Mesenchymal stem cell (in vitro differentiated cells and primary cell): ENCODE measurements at regions not wholly inside any gene's neighbourhood (a gene's known extent, or its start where the extent isn't known, plus 50 kb on each side); places are given as distances from the start of the nearest gene placed in this dataset.
A peak's percentile ranks its signal among the peaks of the same experiment; 100 is the strongest.

Experiments
- DNase-seq: peaks from one replicate; pipeline ENCODE4 v3.0.0-alpha.2; 2013
- H2AFZ ChIP-seq: one replicate; pipeline ENCODE4 v1.6.1; 2013; ENCODE audit warnings: low read depth, mild to moderate bottlenecking, control low read depth, inconsistent platforms, low read length, moderate library complexity
- H2AK5ac ChIP-seq: 2 replicates; pipeline ENCODE4 v1.6.1; 2013; ENCODE audit warnings: low read length, moderate library complexity, mild to moderate bottlenecking, inconsistent platforms; ENCODE audit not compliant: severe bottlenecking
- H2BK120ac ChIP-seq: one replicate; pipeline ENCODE4 v1.6.1; 2013; ENCODE audit warnings: low read depth, mild to moderate bottlenecking, inconsistent platforms, low read length, moderate library complexity
- H2BK12ac ChIP-seq, 2 experiments: one replicate each; pipeline ENCODE4 v1.6.1; 2013; ENCODE audit warnings: inconsistent platforms in 2 of 2, low read length in 2 of 2, mild to moderate bottlenecking in 2 of 2, moderate library complexity in 2 of 2, control low read depth in 1 of 2
- H2BK15ac ChIP-seq: one replicate; pipeline ENCODE4 v1.6.1; 2013; ENCODE audit warnings: mild to moderate bottlenecking, low read depth, inconsistent platforms; ENCODE audit not compliant: poor library complexity, severe bottlenecking
- H2BK5ac ChIP-seq: 2 replicates; pipeline ENCODE4 v1.6.1; 2013; ENCODE audit warnings: low read depth, mild to moderate bottlenecking, low read length, control low read depth, inconsistent platforms; ENCODE audit not compliant: poor library complexity, severe bottlenecking
- H3K14ac ChIP-seq, 2 experiments: one replicate each; pipeline ENCODE4 v1.6.1; 2013; ENCODE audit warnings: inconsistent platforms in 2 of 2, low read length in 2 of 2, control low read depth in 1 of 2, mild to moderate bottlenecking in 1 of 2, moderate library complexity in 1 of 2
- H3K18ac ChIP-seq, 2 experiments: one replicate each; pipeline ENCODE4 v1.6.1; 2013; ENCODE audit warnings: inconsistent platforms in 2 of 2, low read length in 2 of 2, control low read depth in 1 of 2, low read depth in 1 of 2, mild to moderate bottlenecking in 1 of 2
- H3K23ac ChIP-seq, 2 experiments: one replicate each; pipeline ENCODE4 v1.6.1; 2013; ENCODE audit warnings: inconsistent platforms in 2 of 2, low read length in 2 of 2, mild to moderate bottlenecking in 2 of 2, moderate library complexity in 2 of 2, control low read depth in 1 of 2
- H3K27ac ChIP-seq: 2 replicates; pipeline ENCODE4 v1.5.1; 2013; ENCODE audit warnings: mild to moderate bottlenecking, moderate library complexity, low read length, control low read depth, inconsistent platforms; ENCODE audit not compliant: poor library complexity, severe bottlenecking
- H3K27me3 ChIP-seq, 2 experiments: 2 replicates each; pipeline versions ENCODE4 v1.6.1 to v1.7.0; 2013; ENCODE audit warnings: low read length in 2 of 2, mild to moderate bottlenecking in 2 of 2, moderate library complexity in 2 of 2, control low read depth in 1 of 2, inconsistent platforms in 1 of 2; ENCODE audit not compliant: control insufficient read depth in 1 of 2, insufficient read depth in 1 of 2
- H3K36me3 ChIP-seq, 2 experiments: 2 replicates each; pipeline versions ENCODE4 v1.6.1 to v1.7.0; 2013; ENCODE audit warnings: low read length in 2 of 2, control low read depth in 1 of 2, inconsistent platforms in 1 of 2, low read depth in 1 of 2, mild to moderate bottlenecking in 1 of 2; ENCODE audit not compliant: insufficient read depth in 2 of 2, control insufficient read depth in 1 of 2
- H3K4ac ChIP-seq, 2 experiments: one replicate each; pipeline ENCODE4 v1.6.1; 2013; ENCODE audit warnings: inconsistent platforms in 2 of 2, low read length in 2 of 2, mild to moderate bottlenecking in 2 of 2, moderate library complexity in 2 of 2, control low read depth in 1 of 2, low read depth in 1 of 2
- H3K4me1 ChIP-seq: 2 replicates; pipeline ENCODE4 v1.6.1; 2013; ENCODE audit warnings: low read depth, low read length, control low read depth; ENCODE audit not compliant: control insufficient read depth, insufficient read depth
- H3K4me2 ChIP-seq: 2 replicates; pipeline ENCODE4 v1.6.1; 2013; ENCODE audit warnings: low read length, mild to moderate bottlenecking, inconsistent platforms; ENCODE audit not compliant: poor library complexity, severe bottlenecking
- H3K4me3 ChIP-seq, 2 experiments: 2 replicates each; pipeline versions ENCODE4 v1.5.1 to v1.7.0; 2013; ENCODE audit warnings: low read length in 2 of 2, mild to moderate bottlenecking in 2 of 2, control low read depth in 1 of 2, low read depth in 1 of 2; ENCODE audit not compliant: insufficient read depth in 1 of 2
- H3K79me1 ChIP-seq: replicated peaks from 2 replicates; pipeline ENCODE4 v1.6.1; 2013; ENCODE audit warnings: mild to moderate bottlenecking, control low read depth, low read length, inconsistent platforms; ENCODE audit not compliant: poor library complexity, severe bottlenecking
- H3K9ac ChIP-seq: 2 replicates; pipeline ENCODE4 v1.7.0; 2013; ENCODE audit warnings: mild to moderate bottlenecking, low read length, moderate library complexity
- H3K9me3 ChIP-seq: 2 replicates; pipeline ENCODE4 v1.7.0; 2013; ENCODE audit warnings: mild to moderate bottlenecking, low read length; ENCODE audit not compliant: control insufficient read depth
- H4K8ac ChIP-seq: one replicate; pipeline ENCODE4 v1.6.1; 2013; ENCODE audit warnings: inconsistent platforms, mild to moderate bottlenecking, low read length, moderate library complexity
- H4K91ac ChIP-seq: one replicate; pipeline ENCODE4 v1.6.1; 2013; ENCODE audit warnings: mild to moderate bottlenecking, low read length, inconsistent platforms
- WGBS: methylation state at CpG from one replicate; pipeline ENCODE4 v1.1.7; 2013; ENCODE audit warnings: mixed read lengths; 5-methylcytosine and 5-hydroxymethylcytosine counted together

DNA sequence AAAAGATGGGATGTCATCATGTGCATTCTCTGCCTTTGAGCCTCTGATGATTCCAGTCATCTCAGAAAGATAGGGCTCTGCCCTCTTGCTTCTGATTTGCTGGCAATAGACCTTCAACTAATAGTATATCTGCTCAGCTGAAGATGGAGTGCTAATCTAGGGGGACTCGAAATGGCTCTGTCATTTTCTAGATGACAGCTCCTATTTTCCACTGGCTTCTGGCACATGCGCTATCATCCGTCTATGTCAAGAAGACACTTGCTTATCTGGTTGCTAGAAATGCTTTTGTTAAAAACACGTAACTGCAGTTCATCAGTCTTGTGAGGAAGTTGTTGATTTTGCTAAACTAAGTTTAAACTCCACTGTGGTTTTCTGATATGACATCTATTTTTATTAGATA, 265.5 kb upstream of the ZNF608 start:
- H3K27ac ChIP-seq: no peak overlapping the region
- no peak overlapping the region for H2AK5ac ChIP-seq
- H3K79me1 ChIP-seq: no peaks in the 10 kb centered on the region
- no peak overlapping the region for H2BK5ac ChIP-seq
- H3K14ac ChIP-seq: no peak overlapping the region
- H2BK120ac ChIP-seq: no peak overlapping the region
- WGBS: 63% methylated on average over 4 of the region's 4 CpGs
- H3K4me2 ChIP-seq: no peak overlapping the region
- H3K23ac ChIP-seq: no peak overlapping the region
- no peak overlapping the region for H3K4ac ChIP-seq
- no peak for DNase-seq
- no peak overlapping the region for H4K91ac ChIP-seq
- H3K18ac ChIP-seq: no peak overlapping the region
- H3K4me3 ChIP-seq: no peak overlapping the region
- H3K9me3 ChIP-seq: no peaks in the 10 kb centered on the region
- H2BK15ac ChIP-seq: no peak overlapping the region
- peaks cover 1% of the 10 kb centered on the region for H3K4me1 ChIP-seq
- no peak overlapping the region for H2BK12ac ChIP-seq
- no peak overlapping the region for H3K9ac ChIP-seq
- no peak overlapping the region for H2AFZ ChIP-seq
- no peak overlapping the region for H4K8ac ChIP-seq
- no peaks in the 10 kb centered on the region for H3K36me3 ChIP-seq
- H3K27me3 ChIP-seq: no peaks in the 10 kb centered on the region

DNA sequence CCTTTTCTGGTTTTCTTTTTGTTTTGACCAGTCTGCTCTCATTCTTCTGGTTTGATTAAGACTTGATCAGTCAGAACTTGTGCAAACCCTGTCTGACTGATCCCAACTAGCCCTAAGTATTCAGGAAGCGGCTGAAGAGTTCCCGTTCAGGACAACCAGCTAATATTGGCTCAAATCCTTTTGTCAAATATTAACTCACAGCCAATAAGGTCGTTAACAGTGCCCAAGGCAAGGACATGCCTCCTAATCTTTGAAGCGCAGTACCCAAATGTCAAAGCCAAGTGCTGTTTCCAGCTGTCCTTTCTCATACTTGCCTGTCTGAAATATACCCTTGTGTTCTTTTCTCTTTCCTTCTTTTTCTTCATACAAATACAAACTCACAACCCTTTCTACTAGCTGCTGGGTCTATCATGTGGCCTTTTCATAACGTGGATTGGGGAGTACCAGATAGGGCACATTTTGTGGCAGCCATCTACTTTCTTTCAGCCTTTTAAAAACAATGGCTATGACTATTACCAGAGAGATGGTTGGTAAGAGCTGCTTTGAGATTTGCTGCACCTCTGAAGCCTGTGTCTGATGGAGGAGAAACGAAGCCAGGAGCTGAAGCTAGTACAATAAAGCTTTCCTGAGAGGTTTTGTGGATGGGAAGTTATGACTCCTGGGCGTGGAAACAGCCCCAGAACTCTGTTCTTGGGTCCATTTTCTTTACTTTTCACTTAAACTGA, 266.4 kb upstream of the ZNF608 start:
- Histone ChIP-seq H3K36me3 (no peaks in the 10 kb centered on the region), H3K4ac (no peak overlapping the region), H2BK12ac (no peak overlapping the region), H4K8ac (no peak overlapping the region), H3K27ac (peak overlapping the region; percentile 19), H3K4me3 (no peak overlapping the region), H3K18ac (no peak overlapping the region), H3K14ac (no peak overlapping the region), H2AK5ac (no peak overlapping the region), H3K79me1 (no peaks in the 10 kb centered on the region), H2BK5ac (no peak overlapping the region), H2AFZ (no peak overlapping the region), H4K91ac (no peak overlapping the region), H2BK15ac (no peak overlapping the region), H3K23ac (no peak overlapping the region), H3K4me2 (no peak overlapping the region), H2BK120ac (no peak overlapping the region), H3K9ac (no peak overlapping the region), H3K4me1 (peaks cover 1% of the 10 kb centered on the region), H3K27me3 (no peaks in the 10 kb centered on the region), H3K9me3 (no peaks in the 10 kb centered on the region)
- WGBS: 78% methylated on average over 7 of the region's 7 CpGs
- no peak for DNase-seq

DNA sequence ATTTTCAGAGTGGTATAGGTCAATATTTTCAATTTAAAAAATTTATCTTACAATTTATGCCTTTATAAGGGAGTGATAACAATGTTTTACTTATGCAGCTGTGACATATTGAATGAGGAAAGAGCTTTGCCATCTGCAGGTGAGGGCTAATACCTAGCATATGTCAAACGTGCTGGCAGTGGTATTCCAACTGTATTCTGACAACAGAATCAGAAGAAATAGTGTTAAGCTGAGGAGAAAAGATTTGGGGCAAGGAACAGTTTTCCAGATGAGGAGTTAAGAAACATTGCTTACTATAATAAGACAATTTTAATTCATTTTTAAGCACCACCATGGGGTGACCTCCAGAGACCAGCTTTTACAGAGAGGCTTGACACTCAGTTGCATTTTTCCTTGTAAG, 267.8 kb upstream of the ZNF608 start:
- Histone ChIP-seq H3K4me3 (no peak overlapping the region), H3K4ac (no peak overlapping the region), H3K14ac (no peak overlapping the region), H3K4me1 (peaks cover 1% of the 10 kb centered on the region), H2AFZ (no peak overlapping the region), H3K18ac (no peak overlapping the region), H3K23ac (no peak overlapping the region), H2BK5ac (no peak overlapping the region), H2BK12ac (no peak overlapping the region), H2BK120ac (no peak overlapping the region), H4K8ac (no peak overlapping the region), H4K91ac (no peak overlapping the region), H3K79me1 (no peaks in the 10 kb centered on the region), H3K27me3 (no peaks in the 10 kb centered on the region), H3K4me2 (no peak overlapping the region), H3K36me3 (no peaks in the 10 kb centered on the region), H3K27ac (no peak overlapping the region), H3K9me3 (no peaks in the 10 kb centered on the region), H2BK15ac (no peak overlapping the region), H3K9ac (no peak overlapping the region), H2AK5ac (no peak overlapping the region)
- WGBS: 90% methylated on average over 1 of the region's 1 CpG
- DNase-seq: no peak

DNA sequence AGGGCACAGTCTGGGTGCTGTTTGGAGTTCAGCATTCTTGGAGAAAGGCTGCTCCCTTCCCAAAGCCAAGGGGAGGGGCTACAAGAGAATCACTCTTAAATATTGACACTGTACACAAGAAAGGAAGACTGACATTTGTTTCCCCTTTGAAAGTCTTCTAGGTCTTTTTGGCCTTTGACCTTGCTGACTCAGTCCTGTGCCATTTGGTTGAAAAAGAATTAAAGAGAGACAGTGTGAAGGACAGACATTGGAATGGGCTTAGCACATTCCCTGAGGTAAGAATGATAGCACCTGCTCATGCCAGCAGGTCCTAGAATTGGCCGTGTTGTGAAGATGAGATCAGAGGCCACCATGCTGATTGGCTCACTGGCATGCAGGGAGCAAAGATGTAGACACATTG, 271.4 kb upstream of the ZNF608 start:
- Histone ChIP-seq H3K14ac (no peak overlapping the region), H3K27ac (no peak overlapping the region), H4K8ac (no peak overlapping the region), H3K27me3 (no peaks in the 10 kb centered on the region), H3K79me1 (no peaks in the 10 kb centered on the region), H2BK12ac (no peak overlapping the region), H2AFZ (no peak overlapping the region), H2BK5ac (no peak overlapping the region), H3K9me3 (no peaks in the 10 kb centered on the region), H3K4ac (no peak overlapping the region), H2BK15ac (no peak overlapping the region), H3K4me1 (no peaks in the 10 kb centered on the region), H3K4me2 (no peak overlapping the region), H2BK120ac (no peak overlapping the region), H4K91ac (no peak overlapping the region), H3K23ac (no peak overlapping the region), H3K9ac (no peak overlapping the region), H3K36me3 (no peaks in the 10 kb centered on the region), H3K18ac (no peak overlapping the region), H3K4me3 (no peak overlapping the region), H2AK5ac (no peak overlapping the region)
- no peak for DNase-seq
- WGBS: 76% methylated on average over 1 of the region's 1 CpG
